ENCODE measurements at regions not wholly inside any gene's neighbourhood (a gene's known extent, or its start where the extent isn't known, plus 50 kb on each side); places are given as distances from the start of the nearest gene placed in this dataset.

DNA sequence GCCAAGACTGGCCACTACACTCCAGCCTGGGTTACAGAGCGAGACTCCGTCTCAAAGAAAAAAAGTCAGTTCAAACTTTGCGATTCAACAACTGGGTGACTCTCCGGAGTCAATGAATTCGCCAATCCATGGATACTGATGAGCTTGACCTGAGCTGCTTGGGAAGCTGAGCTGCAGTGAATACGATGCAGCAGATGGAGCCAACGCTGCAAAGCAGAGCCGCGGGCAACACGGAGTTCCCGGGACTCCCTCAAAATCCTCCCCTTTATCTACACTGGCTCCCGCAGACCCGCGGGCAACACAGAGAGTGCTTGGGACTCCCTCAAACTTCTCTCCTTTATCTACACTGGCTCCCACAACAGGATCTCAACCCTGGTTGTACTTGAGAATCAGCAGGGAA lies 62.6 kb upstream of the SALL4 start:
- Histone ChIP-seq H3K4me1 (ENCODE audit: control insufficient read depth, low read length) (no peaks in the 10 kb centered on the region), H4K20me1 (ENCODE audit: control insufficient read depth, insufficient read depth, low read depth, low read length) (no peaks in the 10 kb centered on the region), H3K4me2 (ENCODE audit: low read length) (no peak overlapping the region), H3K27me3 (ENCODE audit: control insufficient read depth, low read length) (no peaks in the 10 kb centered on the region), H3K9me3 (ENCODE audit: control insufficient read depth, insufficient read depth, low read length) (no peaks in the 10 kb centered on the region), H3F3A (ENCODE audit: control insufficient read depth, insufficient read depth) (no peaks in the 10 kb centered on the region), H3K9me2 (replicated peaks; ENCODE audit: control insufficient read depth, low read length) (no peaks in the 10 kb centered on the region), H3K4me3 (ENCODE audit: low read length) (no peak overlapping the region), H3K36me3 (ENCODE audit: control insufficient read depth, low read length) (no peaks in the 10 kb centered on the region), H3K27ac (ENCODE audit: low read depth, low read length) (no peak overlapping the region), H3K79me2 (ENCODE audit: control insufficient read depth, low read length) (no peaks in the 10 kb centered on the region)
- TF ChIP-seq, protein P1, sequence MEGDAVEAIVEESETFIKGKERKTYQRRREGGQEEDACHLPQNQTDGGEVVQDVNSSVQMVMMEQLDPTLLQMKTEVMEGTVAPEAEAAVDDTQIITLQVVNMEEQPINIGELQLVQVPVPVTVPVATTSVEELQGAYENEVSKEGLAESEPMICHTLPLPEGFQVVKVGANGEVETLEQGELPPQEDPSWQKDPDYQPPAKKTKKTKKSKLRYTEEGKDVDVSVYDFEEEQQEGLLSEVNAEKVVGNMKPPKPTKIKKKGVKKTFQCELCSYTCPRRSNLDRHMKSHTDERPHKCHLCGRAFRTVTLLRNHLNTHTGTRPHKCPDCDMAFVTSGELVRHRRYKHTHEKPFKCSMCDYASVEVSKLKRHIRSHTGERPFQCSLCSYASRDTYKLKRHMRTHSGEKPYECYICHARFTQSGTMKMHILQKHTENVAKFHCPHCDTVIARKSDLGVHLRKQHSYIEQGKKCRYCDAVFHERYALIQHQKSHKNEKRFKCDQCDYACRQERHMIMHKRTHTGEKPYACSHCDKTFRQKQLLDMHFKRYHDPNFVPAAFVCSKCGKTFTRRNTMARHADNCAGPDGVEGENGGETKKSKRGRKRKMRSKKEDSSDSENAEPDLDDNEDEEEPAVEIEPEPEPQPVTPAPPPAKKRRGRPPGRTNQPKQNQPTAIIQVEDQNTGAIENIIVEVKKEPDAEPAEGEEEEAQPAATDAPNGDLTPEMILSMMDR (IDR thresholded peaks at IDR 0.05; ENCODE audit: low read depth, low read length, poor library complexity, severe bottlenecking): no peak
- TF ChIP-seq EZH2phosphoT487 (IDR thresholded peaks at IDR 0.05; ENCODE audit: borderline replicate concordance, low read length): no peak

DNA sequence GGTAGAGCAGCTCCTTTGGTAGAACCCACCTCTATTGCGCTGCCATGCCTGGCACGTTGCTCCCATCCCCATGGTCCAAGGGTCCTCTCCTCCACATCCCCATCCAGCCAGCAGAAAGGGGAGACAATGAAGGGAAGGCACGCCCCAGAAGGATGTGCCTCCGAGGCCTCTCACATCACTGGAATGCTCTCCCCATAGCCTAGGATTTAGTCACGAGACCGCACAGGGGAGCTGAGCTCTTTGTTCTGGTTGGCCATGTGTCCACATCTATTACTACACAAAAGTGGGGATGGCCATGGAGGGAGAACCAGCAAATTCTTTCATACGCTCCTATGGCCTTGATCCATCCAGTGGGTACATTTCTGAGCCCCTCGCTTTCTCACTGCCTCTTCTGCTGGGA lies 60.5 kb upstream of the SALL4 start:
- Histone ChIP-seq H3K9me2 (replicated peaks; ENCODE audit: control insufficient read depth, low read length) (no peaks in the 10 kb centered on the region), H3K9me3 (ENCODE audit: control insufficient read depth, insufficient read depth, low read length) (no peaks in the 10 kb centered on the region), H3K4me3 (ENCODE audit: low read length) (no peak overlapping the region), H3K4me1 (ENCODE audit: control insufficient read depth, low read length) (no peaks in the 10 kb centered on the region), H3K27me3 (ENCODE audit: control insufficient read depth, low read length) (no peaks in the 10 kb centered on the region), H3K36me3 (ENCODE audit: control insufficient read depth, low read length) (no peaks in the 10 kb centered on the region), H3K27ac (ENCODE audit: low read depth, low read length) (no peak overlapping the region), H3K4me2 (ENCODE audit: low read length) (no peak overlapping the region), H3K79me2 (ENCODE audit: control insufficient read depth, low read length) (no peaks in the 10 kb centered on the region), H3F3A (ENCODE audit: control insufficient read depth, insufficient read depth) (no peaks in the 10 kb centered on the region), H4K20me1 (ENCODE audit: control insufficient read depth, insufficient read depth, low read depth, low read length) (no peaks in the 10 kb centered on the region)
- no peak for TF ChIP-seq EZH2phosphoT487 (IDR thresholded peaks at IDR 0.05; ENCODE audit: borderline replicate concordance, low read length)
- TF ChIP-seq, protein P1 (IDR thresholded peaks at IDR 0.05; ENCODE audit: low read depth, low read length, poor library complexity, severe bottlenecking): no peak

DNA sequence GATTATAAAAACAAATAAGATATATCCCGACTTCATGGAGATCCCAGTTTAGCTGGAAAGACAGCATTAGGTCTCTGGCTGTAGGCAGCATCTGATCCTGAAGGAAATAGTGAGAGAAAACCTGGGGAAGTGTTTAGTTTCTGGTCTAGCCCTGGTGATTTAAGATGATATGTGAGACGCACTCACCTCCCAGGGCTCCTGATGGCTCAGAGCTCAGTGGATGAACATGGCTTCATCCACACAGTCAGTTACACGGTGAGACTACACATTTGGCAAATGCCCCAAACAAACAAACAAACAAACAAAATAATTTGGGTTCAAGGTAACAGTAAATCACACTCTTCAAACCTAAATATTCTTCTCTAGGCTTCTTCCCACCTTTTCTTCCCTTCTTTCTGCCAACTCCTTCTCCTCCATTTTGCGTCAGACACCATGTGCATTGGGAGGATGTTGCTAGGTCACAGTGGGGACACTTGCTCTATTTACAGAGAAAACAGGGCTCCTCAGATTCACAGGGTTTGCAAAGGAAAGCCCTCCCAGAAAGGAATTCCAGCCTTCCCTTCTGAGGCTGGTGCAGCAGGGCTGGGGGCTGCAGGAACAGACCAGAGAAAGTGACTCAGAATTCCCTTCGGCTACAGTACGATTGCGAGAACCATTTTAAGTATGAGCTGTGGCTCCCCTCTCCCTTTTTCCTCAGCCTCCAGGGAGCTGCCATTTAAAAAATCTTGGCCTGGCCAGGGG lies 59.6 kb upstream of the SALL4 start:
- Histone ChIP-seq H3F3A (ENCODE audit: control insufficient read depth, insufficient read depth) (no peaks in the 10 kb centered on the region), H3K27ac (ENCODE audit: low read depth, low read length) (no peak overlapping the region), H3K9me3 (ENCODE audit: control insufficient read depth, insufficient read depth, low read length) (no peaks in the 10 kb centered on the region), H3K79me2 (ENCODE audit: control insufficient read depth, low read length) (no peaks in the 10 kb centered on the region), H4K20me1 (ENCODE audit: control insufficient read depth, insufficient read depth, low read depth, low read length) (no peaks in the 10 kb centered on the region), H3K9me2 (replicated peaks; ENCODE audit: control insufficient read depth, low read length) (no peaks in the 10 kb centered on the region), H3K36me3 (ENCODE audit: control insufficient read depth, low read length) (no peaks in the 10 kb centered on the region), H3K4me1 (ENCODE audit: control insufficient read depth, low read length) (no peaks in the 10 kb centered on the region), H3K4me3 (ENCODE audit: low read length) (no peak overlapping the region), H3K27me3 (ENCODE audit: control insufficient read depth, low read length) (no peaks in the 10 kb centered on the region), H3K4me2 (ENCODE audit: low read length) (no peak overlapping the region)
- TF ChIP-seq, protein P1 (IDR thresholded peaks at IDR 0.05; ENCODE audit: low read depth, low read length, poor library complexity, severe bottlenecking): no peak
- TF ChIP-seq EZH2phosphoT487 (IDR thresholded peaks at IDR 0.05; ENCODE audit: borderline replicate concordance, low read length): no peak
